ENCODE measurements at regions not wholly inside any gene's neighbourhood (a gene's known extent, or its start where the extent isn't known, plus 50 kb on each side); places are given as distances from the start of the nearest gene placed in this dataset.

GRCh38 chr11:80930038-80930437 is 1489.2 kb upstream of the TENM4 start:
- TF ChIP-seq CTCF (IDR thresholded peaks at IDR 0.05) (no peak), POLR2A (IDR thresholded peaks at IDR 0.05) (no peak), POLR2AphosphoS5 (IDR thresholded peaks at IDR 0.05) (no peak), EP300 (IDR thresholded peaks at IDR 0.05) (no peak)
